Lung (tissue), 11 donors: ENCODE measurements at regions not wholly inside any gene's neighbourhood (a gene's known extent, or its start where the extent isn't known, plus 50 kb on each side); places are given as distances from the start of the nearest gene placed in this dataset.

Experiments
- ATAC-seq: fragments of 200-7000 bp; cut with Tn5 transposase; one replicate; pipeline ENCODE4 v1.9.1; 2020; ENCODE audit warnings: moderate number of reproducible peaks; ENCODE audit not compliant: insufficient read depth, low FRiP score
- DNase-seq, 3 donors: peaks; one replicate each; pipeline ENCODE4 v3.0.0-alpha.2; 2013 to 2017
- H3K27ac ChIP-seq, 2 donors: one replicate each; pipeline ENCODE4 v1.5.1; 2013; ENCODE audit warnings: mild to moderate bottlenecking in 2 of 2, moderate library complexity in 2 of 2, control low read depth in 1 of 2, inconsistent platforms in 1 of 2, low read depth in 1 of 2, low read length in 1 of 2
- H3K27me3 ChIP-seq, 3 donors: one replicate each; pipeline ENCODE4 v1.5.1; 2013; ENCODE audit warnings: low read length in 2 of 3; ENCODE audit not compliant: control insufficient read depth in 3 of 3, insufficient read depth in 3 of 3
- H3K36me3 ChIP-seq, 4 donors: one replicate each; pipeline ENCODE4 v1.5.1; 2013; ENCODE audit warnings: low read length in 4 of 4, mild to moderate bottlenecking in 1 of 4, moderate library complexity in 1 of 4; ENCODE audit not compliant: control insufficient read depth in 4 of 4, insufficient read depth in 4 of 4
- H3K4me1 ChIP-seq, 5 donors: one replicate each; pipeline ENCODE4 v1.5.1; 2013; ENCODE audit warnings: low read length in 5 of 5, mild to moderate bottlenecking in 2 of 5, moderate library complexity in 1 of 5; ENCODE audit not compliant: control insufficient read depth in 5 of 5, insufficient read depth in 5 of 5
- H3K4me3 ChIP-seq: one replicate; pipeline ENCODE4 v1.5.1; 2013; ENCODE audit warnings: mild to moderate bottlenecking, control low read depth, moderate library complexity
- H3K9ac ChIP-seq, 2 donors: one replicate each; pipeline ENCODE4 v1.5.1; 2013; ENCODE audit warnings: low read length in 2 of 2, control low read depth in 1 of 2; ENCODE audit not compliant: insufficient read depth in 1 of 2
- H3K9me3 ChIP-seq, 4 donors: one replicate each; pipeline ENCODE4 v1.5.1; 2013; ENCODE audit warnings: low read length in 3 of 4, mild to moderate bottlenecking in 1 of 4, moderate library complexity in 1 of 4; ENCODE audit not compliant: control insufficient read depth in 4 of 4, insufficient read depth in 3 of 4
- WGBS, 2 donors: extraction: QIAGEN DNeasy Blood & Tissue Kit; methylation state at CpG; one replicate each; pipeline ENCODE4 v1.1.7; 2013; 5-methylcytosine and 5-hydroxymethylcytosine counted together
- TF ChIP-seq, protein P1 (sequence below): IDR thresholded peaks from 2 replicates; pipeline ENCODE4 v1.5.1; 2012; ENCODE audit warnings: mild to moderate bottlenecking; ENCODE audit errors: control extremely low read depth, extremely low read depth
- donor health status: control.
- donor health status: control.
- donor health status: Bipolar disorder and iron deficiency.
- donor health status: healthy.
- donor health status: DM: yes; HTN: yes; CAD: no.

GRCh38 chr20:56890011-56890410 lies 260.9 kb downstream of the TFAP2C start:
- Histone ChIP-seq H3K36me3 (no peaks in the 10 kb centered on the region), H3K4me1 (no peaks in the 10 kb centered on the region), H3K27me3 (peaks cover 0 to 6% (median 0%) of the 10 kb centered on the region in 3 donors), H3K27ac (no peak overlapping the region), H3K4me3 (no peak overlapping the region), H3K9me3 (no peaks in the 10 kb centered on the region), H3K9ac (no peak overlapping the region)
- TF ChIP-seq, protein P1, sequence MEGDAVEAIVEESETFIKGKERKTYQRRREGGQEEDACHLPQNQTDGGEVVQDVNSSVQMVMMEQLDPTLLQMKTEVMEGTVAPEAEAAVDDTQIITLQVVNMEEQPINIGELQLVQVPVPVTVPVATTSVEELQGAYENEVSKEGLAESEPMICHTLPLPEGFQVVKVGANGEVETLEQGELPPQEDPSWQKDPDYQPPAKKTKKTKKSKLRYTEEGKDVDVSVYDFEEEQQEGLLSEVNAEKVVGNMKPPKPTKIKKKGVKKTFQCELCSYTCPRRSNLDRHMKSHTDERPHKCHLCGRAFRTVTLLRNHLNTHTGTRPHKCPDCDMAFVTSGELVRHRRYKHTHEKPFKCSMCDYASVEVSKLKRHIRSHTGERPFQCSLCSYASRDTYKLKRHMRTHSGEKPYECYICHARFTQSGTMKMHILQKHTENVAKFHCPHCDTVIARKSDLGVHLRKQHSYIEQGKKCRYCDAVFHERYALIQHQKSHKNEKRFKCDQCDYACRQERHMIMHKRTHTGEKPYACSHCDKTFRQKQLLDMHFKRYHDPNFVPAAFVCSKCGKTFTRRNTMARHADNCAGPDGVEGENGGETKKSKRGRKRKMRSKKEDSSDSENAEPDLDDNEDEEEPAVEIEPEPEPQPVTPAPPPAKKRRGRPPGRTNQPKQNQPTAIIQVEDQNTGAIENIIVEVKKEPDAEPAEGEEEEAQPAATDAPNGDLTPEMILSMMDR: no peak
- ATAC-seq (no peak), DNase-seq (no peak)
- WGBS, 2 donors: 75 to 89% methylated on average over 11 of the region's 11 CpGs

DNA sequence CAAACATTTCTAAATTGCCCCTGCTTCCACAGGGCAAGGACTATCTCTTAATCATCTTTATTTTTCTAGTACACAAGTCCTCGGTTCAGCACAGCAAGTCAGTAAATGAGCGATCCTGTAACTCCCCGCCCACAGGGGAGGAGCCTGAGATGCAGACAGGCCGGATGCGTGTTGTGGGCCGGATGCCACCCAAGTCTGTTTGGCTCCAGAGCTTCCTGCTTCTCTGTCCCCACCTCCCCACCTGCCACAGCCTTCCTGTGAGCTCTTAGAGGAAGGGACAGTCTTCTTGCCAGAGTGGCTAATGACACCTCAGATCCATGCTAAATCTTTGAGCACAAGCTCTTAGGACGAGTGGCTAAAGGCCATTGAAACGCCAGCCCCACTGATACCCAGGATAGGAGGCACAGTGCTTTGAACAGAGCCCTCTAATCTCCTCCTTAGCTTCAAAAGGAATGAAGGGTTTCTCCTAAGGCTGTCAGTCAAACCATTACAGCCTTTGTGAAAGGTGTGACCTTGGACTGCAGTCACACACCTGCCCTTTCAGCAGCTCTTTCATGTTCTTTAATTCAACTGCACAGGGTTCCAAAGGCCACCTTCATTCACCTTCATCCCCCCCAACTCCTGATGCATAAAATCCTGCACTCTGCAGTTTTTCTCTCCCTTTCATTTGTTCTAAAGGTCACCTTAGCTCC lies 264.3 kb downstream of the TFAP2C start:
- Histone ChIP-seq H3K9ac (no peak overlapping the region), H3K4me1 (no peaks in the 10 kb centered on the region), H3K9me3 (no peaks in the 10 kb centered on the region), H3K4me3 (no peak overlapping the region), H3K36me3 (no peaks in the 10 kb centered on the region), H3K27ac (no peak overlapping the region), H3K27me3 (peaks cover 0 to 10% (median 6%) of the 10 kb centered on the region in 3 donors)
- TF ChIP-seq, protein P1: no peak
- ATAC-seq: no peak
- DNase-seq: peak in 2 of 3 donors; percentile 6 to 18
- WGBS, 2 donors: 23 to 33% methylated on average over 8 of the region's 8 CpGs

GRCh38 chr20:56896447-56896846 lies 267.3 kb downstream of the TFAP2C start:
- Histone ChIP-seq H3K4me1 (no peaks in the 10 kb centered on the region), H3K27me3 (peaks cover 0 to 26% (median 9%) of the 10 kb centered on the region in 3 donors), H3K4me3 (no peak overlapping the region), H3K27ac (no peak overlapping the region), H3K9ac (no peak overlapping the region), H3K9me3 (peaks cover 0 to 5% (median 0%) of the 10 kb centered on the region in 4 donors), H3K36me3 (no peaks in the 10 kb centered on the region)
- no peak for DNase-seq
- 90 to 97% methylated on average over 7 of the region's 7 CpGs for WGBS, 2 donors
- no peak for ATAC-seq
- TF ChIP-seq, protein P1: no peak
